ENCODE measurements at regions not wholly inside any gene's neighbourhood (a gene's known extent, or its start where the extent isn't known, plus 50 kb on each side); places are given as distances from the start of the nearest gene placed in this dataset.

GRCh38 chr1:163959622-163960021 lies 599.4 kb upstream of the PBX1 start:
- Histone ChIP-seq H3K4me1 (ENCODE audit: control insufficient read depth in 1 of 2, insufficient read depth in 2 of 2, low read depth in 1 of 2, low read length in 1 of 2) (no peaks in the 10 kb centered on the region), H3K4me3 (ENCODE audit: low read depth in 2 of 2, low read length in 1 of 2) (no peak overlapping the region), H3K27ac (ENCODE audit: low read depth in 2 of 2, low read length in 1 of 2) (no peak overlapping the region), H3K9me3 (no peaks in the 10 kb centered on the region), H3K36me3 (replicated peaks in 1 of 2; ENCODE audit: control insufficient read depth in 1 of 2, insufficient read depth in 2 of 2, low read length in 1 of 2) (no peaks in the 10 kb centered on the region), H4K20me1 (ENCODE audit: insufficient read depth) (no peaks in the 10 kb centered on the region), H3K9ac (no peak overlapping the region), H3K4me2 (no peak overlapping the region), H3K27me3 (ENCODE audit: insufficient read depth) (no peaks in the 10 kb centered on the region), H3K79me2 (ENCODE audit: insufficient read depth) (no peaks in the 10 kb centered on the region), H3F3A (replicated peaks; ENCODE audit: insufficient read depth) (no peaks in the 10 kb centered on the region), H3K9me2 (no peaks in the 10 kb centered on the region), H2AFZ (ENCODE audit: low read depth) (no peak overlapping the region)
- POLR2A ChIA-PET: no interaction called here
- no peak for TF ChIP-seq EZH2phosphoT487 (IDR thresholded peaks at IDR 0.05; ENCODE audit: borderline replicate concordance, low read depth)
- TF ChIP-seq MXI1 (IDR thresholded peaks at IDR 0.05; ENCODE audit: low read depth, low read length): no peak
- TF ChIP-seq, protein P1, sequence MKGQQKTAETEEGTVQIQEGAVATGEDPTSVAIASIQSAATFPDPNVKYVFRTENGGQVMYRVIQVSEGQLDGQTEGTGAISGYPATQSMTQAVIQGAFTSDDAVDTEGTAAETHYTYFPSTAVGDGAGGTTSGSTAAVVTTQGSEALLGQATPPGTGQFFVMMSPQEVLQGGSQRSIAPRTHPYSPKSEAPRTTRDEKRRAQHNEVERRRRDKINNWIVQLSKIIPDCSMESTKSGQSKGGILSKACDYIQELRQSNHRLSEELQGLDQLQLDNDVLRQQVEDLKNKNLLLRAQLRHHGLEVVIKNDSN (IDR thresholded peaks at IDR 0.05; ENCODE audit: borderline replicate concordance, low read depth): no peak
- TF ChIP-seq, protein P2, sequence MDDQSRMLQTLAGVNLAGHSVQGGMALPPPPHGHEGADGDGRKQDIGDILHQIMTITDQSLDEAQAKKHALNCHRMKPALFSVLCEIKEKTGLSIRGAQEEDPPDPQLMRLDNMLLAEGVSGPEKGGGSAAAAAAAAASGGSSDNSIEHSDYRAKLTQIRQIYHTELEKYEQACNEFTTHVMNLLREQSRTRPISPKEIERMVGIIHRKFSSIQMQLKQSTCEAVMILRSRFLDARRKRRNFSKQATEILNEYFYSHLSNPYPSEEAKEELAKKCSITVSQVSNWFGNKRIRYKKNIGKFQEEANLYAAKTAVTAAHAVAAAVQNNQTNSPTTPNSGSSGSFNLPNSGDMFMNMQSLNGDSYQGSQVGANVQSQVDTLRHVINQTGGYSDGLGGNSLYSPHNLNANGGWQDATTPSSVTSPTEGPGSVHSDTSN (IDR thresholded peaks at IDR 0.05): no peak
- TF ChIP-seq USF2 (IDR thresholded peaks at IDR 0.05; ENCODE audit: borderline replicate concordance, low read depth, low read length): no peak
- TF ChIP-seq GATA2 (CRISPR knock-in tag; IDR thresholded peaks at IDR 0.05): no peak
- TF ChIP-seq ELF1 (IDR thresholded peaks at IDR 0.05): no peak
- no peak for TF ChIP-seq EP300 (IDR thresholded peaks at IDR 0.05; ENCODE audit: borderline replicate concordance in 1 of 2, low read depth in 1 of 2, low read length in 1 of 2)
- TF ChIP-seq TEAD4 (IDR thresholded peaks at IDR 0.05; ENCODE audit: borderline replicate concordance, insufficient read depth): no peak
- no peak for TF ChIP-seq FOSL2 (IDR thresholded peaks at IDR 0.05; ENCODE audit: borderline replicate concordance, low read depth)
- TF ChIP-seq SMC3 (IDR thresholded peaks at IDR 0.05; ENCODE audit: low read depth, low read length): no peak
- DNase-seq: no peak
- 28% methylated on average over 1 of the region's 1 CpG for WGBS (ENCODE audit: low lambda C conversion rate)
- CTCF ChIA-PET: no interaction called here

DNA sequence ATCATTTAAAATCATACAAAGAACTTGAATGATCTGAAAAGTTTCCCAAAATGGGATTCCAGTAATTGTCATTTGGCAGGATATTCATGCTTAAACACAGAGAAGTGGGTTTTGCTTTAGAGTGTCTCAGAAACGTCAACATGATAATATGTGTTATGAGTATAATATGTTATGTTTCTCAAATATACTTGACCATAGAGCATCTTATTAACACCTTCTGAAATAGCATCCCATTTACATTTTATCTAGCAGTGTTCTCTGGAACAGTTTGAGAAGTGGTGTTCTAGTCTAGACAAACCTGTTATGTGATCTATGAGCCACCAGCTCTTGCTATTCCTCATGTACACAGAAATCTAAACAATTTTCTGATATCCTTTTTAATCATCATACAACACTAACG lies 588.8 kb upstream of the PBX1 start:
- 10% methylated on average over 2 of the region's 2 CpGs for WGBS (ENCODE audit: low lambda C conversion rate)
- no peaks in the 10 kb centered on the region for H3K27me3 ChIP-seq (ENCODE audit: insufficient read depth)
- ChIA-PET POLR2A (no interaction called here), CTCF (interaction anchor here (0.9 kb wide), 1 partner anchor 185 kb away, joined by 3 read pairs; no protein-coding TSS in a partner anchor)
- H3K9me3 ChIP-seq: peaks cover 8% of the 10 kb centered on the region; the same call in 1 of the 2 replicates
- no peaks in the 10 kb centered on the region for H4K20me1 ChIP-seq (ENCODE audit: insufficient read depth)
- H3K9ac ChIP-seq: no peak overlapping the region
- H3K9me2 ChIP-seq: no peaks in the 10 kb centered on the region
- no peaks in the 10 kb centered on the region for H3K4me1 ChIP-seq (ENCODE audit: control insufficient read depth in 1 of 2, insufficient read depth in 2 of 2, low read depth in 1 of 2, low read length in 1 of 2)
- DNase-seq: no peak
- H3K36me3 ChIP-seq (replicated peaks in 1 of 2; ENCODE audit: control insufficient read depth in 1 of 2, insufficient read depth in 2 of 2, low read length in 1 of 2): no peaks in the 10 kb centered on the region
- no peak overlapping the region for H3K4me2 ChIP-seq
- no peak overlapping the region for H3K4me3 ChIP-seq (ENCODE audit: low read depth in 2 of 2, low read length in 1 of 2)
- no peak for TF ChIP-seq NFIC (IDR thresholded peaks at IDR 0.05; ENCODE audit: borderline replicate concordance)
- TF ChIP-seq YY1 (IDR thresholded peaks at IDR 0.05; ENCODE audit: low read depth): no peak
- H3K27ac ChIP-seq (ENCODE audit: low read depth in 2 of 2, low read length in 1 of 2): no peak overlapping the region
- H3F3A ChIP-seq (replicated peaks; ENCODE audit: insufficient read depth): no peaks in the 10 kb centered on the region
- H3K79me2 ChIP-seq (ENCODE audit: insufficient read depth): no peaks in the 10 kb centered on the region
- no peak overlapping the region for H2AFZ ChIP-seq (ENCODE audit: low read depth)

Data from SK-N-SH (cell line).